HEK293 (cell line): ENCODE measurements at regions not wholly inside any gene's neighbourhood (a gene's known extent, or its start where the extent isn't known, plus 50 kb on each side); places are given as distances from the start of the nearest gene placed in this dataset.

Experiments used
- CTCF ChIA-PET: fragments of 350-600 bp; formaldehyde crosslinking; extraction: SDS; loops from one replicate; lab custom pipeline; 2021; ENCODE audit warnings: antibody characterized with exemption; lab: Yijun Ruan, JAX
- POLR2A ChIA-PET: fragments of 300-600 bp; formaldehyde crosslinking; extraction: SDS; loops from one replicate; lab custom pipeline; 2020; ENCODE audit warnings: antibody characterized with exemption, inconsistent platforms; lab: Yijun Ruan, JAX
- H3K27ac ChIP-seq: fragments of 200-500 bp; sonication (Bioruptor generic); 2 replicates; pipeline ENCODE4 v1.5.1; 2014; ENCODE audit warnings: low read depth, low read length, control low read depth, inconsistent platforms; ENCODE audit errors: extremely low read depth
- H3K36me3 ChIP-seq, 2 experiments: fragments of 200-500 bp in 1 of 2; sonication (Bioruptor generic) in 1 of 2; 1 replicate in 1 of 2; 2 replicates in 1 of 2; pipeline ENCODE4 v1.5.1; 2014 to 2017; ENCODE audit warnings: inconsistent platforms in 2 of 2, low read length in 2 of 2; ENCODE audit not compliant: control insufficient read depth in 2 of 2, insufficient read depth in 1 of 2
- H3K4me1 ChIP-seq: fragments of 200-500 bp; sonication (Bioruptor generic); 2 replicates; pipeline ENCODE4 v1.5.1; 2014; ENCODE audit warnings: mild to moderate bottlenecking, low read length, inconsistent platforms; ENCODE audit not compliant: control insufficient read depth, insufficient read depth
- H3K4me3 ChIP-seq: 2 replicates; pipeline ENCODE4 v1.5.1; 2011; ENCODE audit warnings: low read depth, mild to moderate bottlenecking, control low read depth, low read length, moderate library complexity
- H3K9me3 ChIP-seq: fragments of 200-500 bp; sonication (Bioruptor generic); 2 replicates; pipeline ENCODE4 v1.5.1; 2014; ENCODE audit warnings: low read depth, low read length, inconsistent platforms; ENCODE audit not compliant: control insufficient read depth, insufficient read depth
- BCL11A ChIP-seq: fragments of 450-650 bp; formaldehyde crosslinking; IDR thresholded peaks from 2 replicates; pipeline ENCODE4 v1.5.1; 2016; ENCODE audit warnings: low read depth, missing biosample characterization, missing genetic modification characterization
- EGR2 ChIP-seq: fragments of 450-650 bp; formaldehyde crosslinking; IDR thresholded peaks from 2 replicates; pipeline ENCODE4 v1.5.1; 2016; ENCODE audit warnings: low read depth, missing biosample characterization, missing genetic modification characterization
- GLI4 ChIP-seq: fragments of 450-650 bp; formaldehyde crosslinking; IDR thresholded peaks from 2 replicates; pipeline ENCODE4 v1.5.1; 2016; ENCODE audit warnings: missing biosample characterization, missing genetic modification characterization
- IKZF3 ChIP-seq: fragments of 450-650 bp; IDR thresholded peaks from 2 replicates; pipeline ENCODE4 v1.5.0; 2018; ENCODE audit warnings: missing biosample characterization, mild to moderate bottlenecking, missing genetic modification characterization, moderate library complexity
- KLF8 ChIP-seq: fragments of 450-650 bp; formaldehyde crosslinking; IDR thresholded peaks from 2 replicates; pipeline ENCODE4 v1.5.1; 2016; ENCODE audit warnings: missing biosample characterization, missing genetic modification characterization
- PRDM1 ChIP-seq: fragments of 450-650 bp; formaldehyde crosslinking; IDR thresholded peaks from 2 replicates; pipeline ENCODE4; 2016; ENCODE audit warnings: missing biosample characterization, missing genetic modification characterization
- ZBTB26 ChIP-seq: fragments of 450-650 bp; formaldehyde crosslinking; optimal IDR thresholded peaks from 2 replicates; pipeline ENCODE3; 2016; ENCODE audit warnings: missing biosample characterization, mild to moderate bottlenecking, missing genetic modification characterization
- ZNF155 ChIP-seq: fragments of 450-650 bp; formaldehyde crosslinking; IDR thresholded peaks from 2 replicates; pipeline ENCODE4 v1.5.1; 2016; ENCODE audit warnings: missing biosample characterization, missing genetic modification characterization
- ZNF157 ChIP-seq: fragments of 450-650 bp; formaldehyde crosslinking; IDR thresholded peaks from 2 replicates; pipeline ENCODE4 v1.5.1; 2016; ENCODE audit warnings: missing biosample characterization, missing genetic modification characterization
- ZNF2 ChIP-seq: fragments of 450-650 bp; formaldehyde crosslinking; IDR thresholded peaks from 2 replicates; pipeline ENCODE4 v1.5.1; 2016; ENCODE audit warnings: missing biosample characterization, missing genetic modification characterization
- ZNF223 ChIP-seq: fragments of 450-650 bp; formaldehyde crosslinking; IDR thresholded peaks from 2 replicates; pipeline ENCODE4 v1.5.1; 2016; ENCODE audit warnings: missing biosample characterization, missing genetic modification characterization
- ZNF239 ChIP-seq: fragments of 450-650 bp; formaldehyde crosslinking; IDR thresholded peaks from 2 replicates; pipeline ENCODE4 v1.5.1; 2016; ENCODE audit warnings: missing biosample characterization, missing genetic modification characterization
- ZNF266 ChIP-seq: fragments of 450-650 bp; formaldehyde crosslinking; IDR thresholded peaks from 2 replicates; pipeline ENCODE4 v1.5.1; 2016; ENCODE audit warnings: missing biosample characterization, missing genetic modification characterization, low read depth
- ZNF274 ChIP-seq, 2 experiments: fragments of 200-500 bp in 1 of 2; fragments of 450-650 bp in 1 of 2; sonication (Bioruptor generic) in 1 of 2; formaldehyde crosslinking in 1 of 2; IDR thresholded peaks; 2 replicates each; pipeline versions ENCODE4 v1.5.1 to v1.6.1; 2014 to 2016; ENCODE audit warnings: borderline replicate concordance in 1 of 2, inconsistent platforms in 1 of 2, low read length in 1 of 2, missing biosample characterization in 1 of 2, missing genetic modification characterization in 1 of 2
- ZNF473 ChIP-seq: fragments of 450-650 bp; formaldehyde crosslinking; IDR thresholded peaks from 2 replicates; pipeline ENCODE4 v1.5.1; 2017; ENCODE audit warnings: missing biosample characterization, missing genetic modification characterization
- ZNF513 ChIP-seq: fragments of 450-650 bp; IDR thresholded peaks from 2 replicates; pipeline ENCODE4 v1.5.1; 2018; ENCODE audit warnings: missing biosample characterization, missing genetic modification characterization
- ZNF514 ChIP-seq: fragments of 450-650 bp; formaldehyde crosslinking; IDR thresholded peaks from 2 replicates; pipeline ENCODE4 v1.5.1; 2016; ENCODE audit warnings: missing biosample characterization, missing genetic modification characterization
- ZNF560 ChIP-seq: fragments of 450-650 bp; formaldehyde crosslinking; IDR thresholded peaks from 2 replicates; pipeline ENCODE4 v1.5.1; 2017; ENCODE audit warnings: missing biosample characterization, missing genetic modification characterization, borderline replicate concordance
- ZNF561 ChIP-seq: fragments of 450-650 bp; IDR thresholded peaks from 2 replicates; pipeline ENCODE4 v1.5.1; 2018; ENCODE audit warnings: missing biosample characterization, missing genetic modification characterization, borderline replicate concordance
- ZNF571 ChIP-seq: fragments of 450-650 bp; formaldehyde crosslinking; IDR thresholded peaks from 2 replicates; pipeline ENCODE4 v1.5.0; 2017; ENCODE audit warnings: missing biosample characterization, missing genetic modification characterization
- ZNF645 ChIP-seq: fragments of 450-650 bp; formaldehyde crosslinking; IDR thresholded peaks from 2 replicates; pipeline ENCODE4; 2016; ENCODE audit warnings: missing biosample characterization, missing genetic modification characterization
- ZNF707 ChIP-seq: fragments of 450-650 bp; formaldehyde crosslinking; IDR thresholded peaks from 2 replicates; pipeline ENCODE4 v1.5.1; 2016; ENCODE audit warnings: missing biosample characterization, missing genetic modification characterization
- ZNF785 ChIP-seq: fragments of 450-650 bp; formaldehyde crosslinking; IDR thresholded peaks from 2 replicates; pipeline ENCODE4 v1.5.1; 2016; ENCODE audit warnings: missing biosample characterization, missing genetic modification characterization
- TF ChIP-seq, protein P1 (sequence below): fragments of 450-650 bp; formaldehyde crosslinking; IDR thresholded peaks from 2 replicates; pipeline ENCODE4 v1.5.1; 2016; ENCODE audit warnings: missing biosample characterization, missing genetic modification characterization
- TF ChIP-seq, protein P2 (sequence below): fragments of 450-650 bp; formaldehyde crosslinking; IDR thresholded peaks from 2 replicates; pipeline ENCODE4 v1.5.1; 2016; ENCODE audit warnings: missing biosample characterization, missing genetic modification characterization

DNA sequence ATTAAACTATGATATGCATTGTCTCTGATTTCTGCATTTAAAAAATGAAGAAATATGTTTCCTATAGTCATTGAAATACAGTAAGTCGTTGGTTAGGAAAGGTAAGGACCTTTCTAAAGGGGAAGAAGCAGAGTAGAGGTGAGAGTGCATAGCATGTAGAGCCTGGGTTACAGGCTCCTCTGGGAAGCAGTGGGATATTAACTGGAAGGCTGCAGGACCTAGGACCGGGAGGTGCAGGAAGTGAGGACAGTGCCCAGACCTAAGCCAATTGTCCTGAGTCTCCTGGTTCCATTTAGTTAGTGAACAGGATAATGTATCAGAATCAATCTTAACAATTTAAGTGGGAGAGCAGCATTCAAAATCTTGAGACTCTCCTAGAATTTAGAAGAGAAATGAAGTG, 237.1 kb upstream of the NUDT6 start (continued):
- TF ChIP-seq ZBTB26: no peak

DNA sequence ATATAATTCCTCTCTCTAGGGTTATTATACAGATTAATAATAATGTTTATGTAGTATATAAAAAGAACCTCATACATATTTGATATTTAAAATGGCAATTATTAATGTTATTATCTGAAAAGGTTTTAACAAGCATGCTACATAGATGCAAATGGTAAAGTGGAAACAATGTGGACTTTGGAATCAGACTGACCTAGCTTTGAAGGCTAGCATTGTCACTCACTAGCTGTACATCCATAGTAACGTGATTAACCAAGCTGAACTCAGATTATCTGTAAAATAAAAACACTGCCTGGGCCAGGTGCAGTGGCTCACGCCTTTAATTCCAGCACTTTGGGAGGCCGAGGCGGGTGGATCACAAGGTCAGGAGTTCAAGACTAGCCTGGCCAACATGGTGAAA, 233.7 kb upstream of the SPRY1 start:
- ChIA-PET CTCF (no interaction called here), POLR2A (no interaction called here)
- Histone ChIP-seq H3K27ac (no peak overlapping the region), H3K4me3 (no peak overlapping the region), H3K36me3 (no peaks in the 10 kb centered on the region), H3K9me3 (no peaks in the 10 kb centered on the region), H3K4me1 (no peaks in the 10 kb centered on the region)
- no peak for TF ChIP-seq ZNF274 (IDR thresholded peaks at IDR 0.05; ENCODE audit: low read length)
- TF ChIP-seq ZNF274 (tag by site-specific recombination; IDR thresholded peaks at IDR 0.05; ENCODE audit: borderline replicate concordance): no peak
- TF ChIP-seq ZNF157 (tag by site-specific recombination): no peak
- no peak for TF ChIP-seq ZNF571
- no peak for TF ChIP-seq ZNF707
- no peak for TF ChIP-seq ZNF513 (tag by site-specific recombination)
- no peak for TF ChIP-seq ZNF239 (tag by site-specific recombination)
- TF ChIP-seq ZNF514 (tag by site-specific recombination): no peak
- no peak for TF ChIP-seq ZNF785 (tag by site-specific recombination)
- no peak for TF ChIP-seq ZNF266
- TF ChIP-seq ZNF645 (tag by site-specific recombination): no peak
- TF ChIP-seq ZNF2 (tag by site-specific recombination): no peak
- no peak for TF ChIP-seq BCL11A (tag by site-specific recombination)
- no peak for TF ChIP-seq PRDM1 (tag by site-specific recombination)

- no peaks in the 10 kb centered on the region for H3K4me1 ChIP-seq
- H3K9me3 ChIP-seq: no peaks in the 10 kb centered on the region
- CTCF ChIA-PET: no interaction called here
- no peak overlapping the region for H3K4me3 ChIP-seq
- H3K27ac ChIP-seq: no peak overlapping the region
- H3K36me3 ChIP-seq: no peaks in the 10 kb centered on the region
- POLR2A ChIA-PET: no interaction called here
- TF ChIP-seq ZNF473 (tag by site-specific recombination): no peak
- no peak for TF ChIP-seq EGR2
- TF ChIP-seq KLF8 (tag by site-specific recombination): no peak
- TF ChIP-seq, protein P1, sequence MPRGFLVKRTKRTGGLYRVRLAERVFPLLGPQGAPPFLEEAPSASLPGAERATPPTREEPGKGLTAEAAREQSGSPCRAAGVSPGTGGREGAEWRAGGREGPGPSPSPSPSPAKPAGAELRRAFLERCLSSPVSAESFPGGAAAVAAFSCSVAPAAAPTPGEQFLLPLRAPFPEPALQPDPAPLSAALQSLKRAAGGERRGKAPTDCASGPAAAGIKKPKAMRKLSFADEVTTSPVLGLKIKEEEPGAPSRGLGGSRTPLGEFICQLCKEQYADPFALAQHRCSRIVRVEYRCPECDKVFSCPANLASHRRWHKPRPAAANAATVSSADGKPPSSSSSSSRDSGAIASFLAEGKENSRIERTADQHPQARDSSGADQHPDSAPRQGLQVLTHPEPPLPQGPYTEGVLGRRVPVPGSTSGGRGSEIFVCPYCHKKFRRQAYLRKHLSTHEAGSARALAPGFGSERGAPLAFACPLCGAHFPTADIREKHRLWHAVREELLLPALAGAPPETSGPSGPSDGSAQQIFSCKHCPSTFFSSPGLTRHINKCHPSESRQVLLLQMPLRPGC (tag by site-specific recombination): no peak
- TF ChIP-seq ZNF155 (tag by site-specific recombination): no peak
- TF ChIP-seq IKZF3 (tag by site-specific recombination): no peak
- TF ChIP-seq ZNF561 (tag by site-specific recombination): no peak
- no peak for TF ChIP-seq ZNF560 (tag by site-specific recombination)
- TF ChIP-seq, protein P2, sequence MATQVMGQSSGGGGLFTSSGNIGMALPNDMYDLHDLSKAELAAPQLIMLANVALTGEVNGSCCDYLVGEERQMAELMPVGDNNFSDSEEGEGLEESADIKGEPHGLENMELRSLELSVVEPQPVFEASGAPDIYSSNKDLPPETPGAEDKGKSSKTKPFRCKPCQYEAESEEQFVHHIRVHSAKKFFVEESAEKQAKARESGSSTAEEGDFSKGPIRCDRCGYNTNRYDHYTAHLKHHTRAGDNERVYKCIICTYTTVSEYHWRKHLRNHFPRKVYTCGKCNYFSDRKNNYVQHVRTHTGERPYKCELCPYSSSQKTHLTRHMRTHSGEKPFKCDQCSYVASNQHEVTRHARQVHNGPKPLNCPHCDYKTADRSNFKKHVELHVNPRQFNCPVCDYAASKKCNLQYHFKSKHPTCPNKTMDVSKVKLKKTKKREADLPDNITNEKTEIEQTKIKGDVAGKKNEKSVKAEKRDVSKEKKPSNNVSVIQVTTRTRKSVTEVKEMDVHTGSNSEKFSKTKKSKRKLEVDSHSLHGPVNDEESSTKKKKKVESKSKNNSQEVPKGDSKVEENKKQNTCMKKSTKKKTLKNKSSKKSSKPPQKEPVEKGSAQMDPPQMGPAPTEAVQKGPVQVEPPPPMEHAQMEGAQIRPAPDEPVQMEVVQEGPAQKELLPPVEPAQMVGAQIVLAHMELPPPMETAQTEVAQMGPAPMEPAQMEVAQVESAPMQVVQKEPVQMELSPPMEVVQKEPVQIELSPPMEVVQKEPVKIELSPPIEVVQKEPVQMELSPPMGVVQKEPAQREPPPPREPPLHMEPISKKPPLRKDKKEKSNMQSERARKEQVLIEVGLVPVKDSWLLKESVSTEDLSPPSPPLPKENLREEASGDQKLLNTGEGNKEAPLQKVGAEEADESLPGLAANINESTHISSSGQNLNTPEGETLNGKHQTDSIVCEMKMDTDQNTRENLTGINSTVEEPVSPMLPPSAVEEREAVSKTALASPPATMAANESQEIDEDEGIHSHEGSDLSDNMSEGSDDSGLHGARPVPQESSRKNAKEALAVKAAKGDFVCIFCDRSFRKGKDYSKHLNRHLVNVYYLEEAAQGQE (tag by site-specific recombination): no peak
- no peak for TF ChIP-seq GLI4 (tag by site-specific recombination)
- no peak for TF ChIP-seq ZNF223 (tag by site-specific recombination)
Observed at GRCh38 chr4:123163501-123163900, 233.1 kb upstream of the SPRY1 start.
